ENCODE measurements at regions not wholly inside any gene's neighbourhood (a gene's known extent, or its start where the extent isn't known, plus 50 kb on each side); places are given as distances from the start of the nearest gene placed in this dataset.

DNA sequence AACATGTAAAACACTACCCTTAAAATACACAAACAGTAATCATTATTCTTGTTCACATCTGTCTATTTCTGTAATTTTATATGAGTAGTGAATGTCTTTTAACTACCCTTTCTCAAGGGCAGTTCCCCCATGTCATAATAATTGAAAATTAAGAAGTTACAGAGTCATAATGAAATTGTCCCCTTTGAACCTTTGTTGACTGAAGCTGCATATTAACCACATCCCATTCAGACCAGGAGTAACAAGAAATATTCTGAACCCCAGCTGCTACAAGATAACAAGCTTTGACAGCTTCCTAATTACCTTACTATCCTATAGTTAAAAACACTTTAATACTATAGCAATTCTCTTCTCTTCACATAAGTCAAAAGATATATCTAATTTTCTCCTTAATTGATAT is 635.9 kb upstream of the SUCLG2 start (continued):
- no peak for TF ChIP-seq MXI1 (IDR thresholded peaks at IDR 0.05; ENCODE audit: low read depth, low read length)

DNA sequence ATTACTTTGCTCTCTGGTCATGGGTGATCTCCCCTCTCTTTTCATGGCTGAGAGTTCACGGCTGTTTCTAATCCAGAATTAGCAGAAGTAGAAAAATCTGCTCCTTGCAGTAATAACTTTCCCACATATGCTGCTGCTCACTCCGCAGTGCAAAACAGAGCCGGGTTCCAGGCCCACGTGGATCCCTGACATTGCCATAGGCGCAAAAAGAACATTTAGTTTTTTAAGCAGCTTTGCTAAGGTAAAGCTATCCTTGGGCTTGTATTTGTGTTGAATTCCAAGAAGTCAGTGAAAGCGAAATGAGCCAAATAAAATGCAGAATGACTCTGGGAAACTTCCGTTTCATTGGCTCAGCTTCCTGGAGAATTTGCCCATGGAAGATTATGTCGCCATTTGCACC is 633.7 kb upstream of the SUCLG2 start:
- H3K36me3 ChIP-seq (replicated peaks in 1 of 2; ENCODE audit: control insufficient read depth in 1 of 2, insufficient read depth in 2 of 2, low read length in 1 of 2) = no peaks in the 10 kb centered on the region
- H3K79me2 ChIP-seq (ENCODE audit: insufficient read depth) = no peaks in the 10 kb centered on the region
- no peaks in the 10 kb centered on the region for H3K9me3 ChIP-seq
- ChIA-PET POLR2A (no interaction called here), CTCF (no interaction called here)
- H3K27ac ChIP-seq (ENCODE audit: low read depth in 2 of 2, low read length in 1 of 2) = no peak overlapping the region
- no peak overlapping the region for H3K4me2 ChIP-seq
- no peak for DNase-seq
- H2AFZ ChIP-seq (ENCODE audit: low read depth) = no peak overlapping the region
- H3K9me2 ChIP-seq = no peaks in the 10 kb centered on the region
- no peak overlapping the region for H3K4me3 ChIP-seq (ENCODE audit: low read depth in 2 of 2, low read length in 1 of 2)
- no peaks in the 10 kb centered on the region for H3F3A ChIP-seq (replicated peaks; ENCODE audit: insufficient read depth)
- TF ChIP-seq, protein P1, sequence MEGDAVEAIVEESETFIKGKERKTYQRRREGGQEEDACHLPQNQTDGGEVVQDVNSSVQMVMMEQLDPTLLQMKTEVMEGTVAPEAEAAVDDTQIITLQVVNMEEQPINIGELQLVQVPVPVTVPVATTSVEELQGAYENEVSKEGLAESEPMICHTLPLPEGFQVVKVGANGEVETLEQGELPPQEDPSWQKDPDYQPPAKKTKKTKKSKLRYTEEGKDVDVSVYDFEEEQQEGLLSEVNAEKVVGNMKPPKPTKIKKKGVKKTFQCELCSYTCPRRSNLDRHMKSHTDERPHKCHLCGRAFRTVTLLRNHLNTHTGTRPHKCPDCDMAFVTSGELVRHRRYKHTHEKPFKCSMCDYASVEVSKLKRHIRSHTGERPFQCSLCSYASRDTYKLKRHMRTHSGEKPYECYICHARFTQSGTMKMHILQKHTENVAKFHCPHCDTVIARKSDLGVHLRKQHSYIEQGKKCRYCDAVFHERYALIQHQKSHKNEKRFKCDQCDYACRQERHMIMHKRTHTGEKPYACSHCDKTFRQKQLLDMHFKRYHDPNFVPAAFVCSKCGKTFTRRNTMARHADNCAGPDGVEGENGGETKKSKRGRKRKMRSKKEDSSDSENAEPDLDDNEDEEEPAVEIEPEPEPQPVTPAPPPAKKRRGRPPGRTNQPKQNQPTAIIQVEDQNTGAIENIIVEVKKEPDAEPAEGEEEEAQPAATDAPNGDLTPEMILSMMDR (IDR thresholded peaks at IDR 0.05) = no peak
- no peak for TF ChIP-seq CHD2 (IDR thresholded peaks at IDR 0.05; ENCODE audit: low read length, partially characterized antibody)
- no peak for TF ChIP-seq MXI1 (IDR thresholded peaks at IDR 0.05; ENCODE audit: low read depth, low read length)
- no peak for TF ChIP-seq EP300 (IDR thresholded peaks at IDR 0.05; ENCODE audit: borderline replicate concordance in 1 of 2, low read depth in 1 of 2, low read length in 1 of 2)
- TF ChIP-seq, protein P2, sequence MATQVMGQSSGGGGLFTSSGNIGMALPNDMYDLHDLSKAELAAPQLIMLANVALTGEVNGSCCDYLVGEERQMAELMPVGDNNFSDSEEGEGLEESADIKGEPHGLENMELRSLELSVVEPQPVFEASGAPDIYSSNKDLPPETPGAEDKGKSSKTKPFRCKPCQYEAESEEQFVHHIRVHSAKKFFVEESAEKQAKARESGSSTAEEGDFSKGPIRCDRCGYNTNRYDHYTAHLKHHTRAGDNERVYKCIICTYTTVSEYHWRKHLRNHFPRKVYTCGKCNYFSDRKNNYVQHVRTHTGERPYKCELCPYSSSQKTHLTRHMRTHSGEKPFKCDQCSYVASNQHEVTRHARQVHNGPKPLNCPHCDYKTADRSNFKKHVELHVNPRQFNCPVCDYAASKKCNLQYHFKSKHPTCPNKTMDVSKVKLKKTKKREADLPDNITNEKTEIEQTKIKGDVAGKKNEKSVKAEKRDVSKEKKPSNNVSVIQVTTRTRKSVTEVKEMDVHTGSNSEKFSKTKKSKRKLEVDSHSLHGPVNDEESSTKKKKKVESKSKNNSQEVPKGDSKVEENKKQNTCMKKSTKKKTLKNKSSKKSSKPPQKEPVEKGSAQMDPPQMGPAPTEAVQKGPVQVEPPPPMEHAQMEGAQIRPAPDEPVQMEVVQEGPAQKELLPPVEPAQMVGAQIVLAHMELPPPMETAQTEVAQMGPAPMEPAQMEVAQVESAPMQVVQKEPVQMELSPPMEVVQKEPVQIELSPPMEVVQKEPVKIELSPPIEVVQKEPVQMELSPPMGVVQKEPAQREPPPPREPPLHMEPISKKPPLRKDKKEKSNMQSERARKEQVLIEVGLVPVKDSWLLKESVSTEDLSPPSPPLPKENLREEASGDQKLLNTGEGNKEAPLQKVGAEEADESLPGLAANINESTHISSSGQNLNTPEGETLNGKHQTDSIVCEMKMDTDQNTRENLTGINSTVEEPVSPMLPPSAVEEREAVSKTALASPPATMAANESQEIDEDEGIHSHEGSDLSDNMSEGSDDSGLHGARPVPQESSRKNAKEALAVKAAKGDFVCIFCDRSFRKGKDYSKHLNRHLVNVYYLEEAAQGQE (IDR thresholded peaks at IDR 0.05; ENCODE audit: low read depth, low read length) = no peak
- no peak for TF ChIP-seq TCF12 (IDR thresholded peaks at IDR 0.05)
- no peak for TF ChIP-seq GABPA (IDR thresholded peaks at IDR 0.05; ENCODE audit: low read depth)
- TF ChIP-seq SMC3 (IDR thresholded peaks at IDR 0.05; ENCODE audit: low read depth, low read length) = no peak
- no peak for TF ChIP-seq POLR2AphosphoS5 (IDR thresholded peaks at IDR 0.05; ENCODE audit: low read depth, low read length)
- TF ChIP-seq EZH2phosphoT487 (IDR thresholded peaks at IDR 0.05; ENCODE audit: borderline replicate concordance, low read depth) = no peak
- no peak for TF ChIP-seq JUND (IDR thresholded peaks at IDR 0.05)
- no peak for TF ChIP-seq RXRA (IDR thresholded peaks at IDR 0.05; ENCODE audit: borderline replicate concordance, low read depth)
- no peak for TF ChIP-seq RFX5 (IDR thresholded peaks at IDR 0.05; ENCODE audit: low read length)
- no peak for TF ChIP-seq SIN3A (IDR thresholded peaks at IDR 0.05; ENCODE audit: borderline replicate concordance, low read depth, low read length)
- TF ChIP-seq YY1 (IDR thresholded peaks at IDR 0.05; ENCODE audit: low read depth) = no peak
- no peak for TF ChIP-seq GATA2 (CRISPR knock-in tag; IDR thresholded peaks at IDR 0.05)
- no peak for TF ChIP-seq RAD21 (IDR thresholded peaks at IDR 0.05; ENCODE audit: low read length)
- TF ChIP-seq, protein P3, sequence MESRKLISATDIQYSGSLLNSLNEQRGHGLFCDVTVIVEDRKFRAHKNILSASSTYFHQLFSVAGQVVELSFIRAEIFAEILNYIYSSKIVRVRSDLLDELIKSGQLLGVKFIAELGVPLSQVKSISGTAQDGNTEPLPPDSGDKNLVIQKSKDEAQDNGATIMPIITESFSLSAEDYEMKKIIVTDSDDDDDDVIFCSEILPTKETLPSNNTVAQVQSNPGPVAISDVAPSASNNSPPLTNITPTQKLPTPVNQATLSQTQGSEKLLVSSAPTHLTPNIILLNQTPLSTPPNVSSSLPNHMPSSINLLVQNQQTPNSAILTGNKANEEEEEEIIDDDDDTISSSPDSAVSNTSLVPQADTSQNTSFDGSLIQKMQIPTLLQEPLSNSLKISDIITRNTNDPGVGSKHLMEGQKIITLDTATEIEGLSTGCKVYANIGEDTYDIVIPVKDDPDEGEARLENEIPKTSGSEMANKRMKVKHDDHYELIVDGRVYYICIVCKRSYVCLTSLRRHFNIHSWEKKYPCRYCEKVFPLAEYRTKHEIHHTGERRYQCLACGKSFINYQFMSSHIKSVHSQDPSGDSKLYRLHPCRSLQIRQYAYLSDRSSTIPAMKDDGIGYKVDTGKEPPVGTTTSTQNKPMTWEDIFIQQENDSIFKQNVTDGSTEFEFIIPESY (IDR thresholded peaks at IDR 0.05; ENCODE audit: borderline replicate concordance, low read depth) = no peak
- H3K9ac ChIP-seq = no peak overlapping the region
- H4K20me1 ChIP-seq (ENCODE audit: insufficient read depth) = no peaks in the 10 kb centered on the region
- no peaks in the 10 kb centered on the region for H3K4me1 ChIP-seq (ENCODE audit: control insufficient read depth in 1 of 2, insufficient read depth in 2 of 2, low read depth in 1 of 2, low read length in 1 of 2)
- no peaks in the 10 kb centered on the region for H3K27me3 ChIP-seq (ENCODE audit: insufficient read depth)
- WGBS (ENCODE audit: low lambda C conversion rate) = 40% methylated on average over 8 of the region's 8 CpGs
